ENCODE measurements at regions not wholly inside any gene's neighbourhood (a gene's known extent, or its start where the extent isn't known, plus 50 kb on each side); places are given as distances from the start of the nearest gene placed in this dataset.

- 88 to 90% methylated on average over 5 of the region's 5 CpGs for WGBS, 2 donors
- intact Hi-C loops (cut with DNase I), result no loop called here
- H3K27ac ChIP-seq (ENCODE audit: low read depth in 1 of 2, low read length in 2 of 2), result no peak overlapping the region
- H3K9me3 ChIP-seq (ENCODE audit: control insufficient read depth, low read length), result peaks cover 7% of the 10 kb centered on the region
- DNase-seq (no peak), ATAC-seq (ENCODE audit: low FRiP score) (no peak)
- no peaks in the 10 kb centered on the region for H3K4me1 ChIP-seq (ENCODE audit: control insufficient read depth in 1 of 2, insufficient read depth in 2 of 2, low read length in 2 of 2)
- H3K27me3 ChIP-seq (ENCODE audit: control insufficient read depth in 1 of 2, insufficient read depth in 2 of 2, low read length in 1 of 2), result peaks cover 0 to under 1% of the 10 kb centered on the region in 2 donors
- H3K36me3 ChIP-seq (ENCODE audit: control insufficient read depth in 1 of 2, insufficient read depth in 2 of 2, low read length in 1 of 2), result no peaks in the 10 kb centered on the region
- no peak overlapping the region for H3K4me3 ChIP-seq (ENCODE audit: low read length in 2 of 2)
Measured at GRCh38 chr10:121005948-121006587, 154.9 kb downstream of the WDR11 start.

GRCh38 chr10:121007264-121007663 lies 156.1 kb downstream of the WDR11 start:
- WGBS, 2 donors, result 85 to 88% methylated on average over 2 of the region's 2 CpGs
- no peak for DNase-seq

GRCh38 chr10:121015916-121016315 lies 164.8 kb downstream of the WDR11 start:
- Histone ChIP-seq H3K4me3 (ENCODE audit: low read length in 2 of 2) (no peak overlapping the region), H3K36me3 (ENCODE audit: control insufficient read depth in 1 of 2, insufficient read depth in 2 of 2, low read length in 1 of 2) (no peaks in the 10 kb centered on the region), H3K27ac (ENCODE audit: low read depth in 1 of 2, low read length in 2 of 2) (no peak overlapping the region), H3K9me3 (ENCODE audit: control insufficient read depth, low read length) (no peaks in the 10 kb centered on the region), H3K27me3 (ENCODE audit: control insufficient read depth in 1 of 2, insufficient read depth in 2 of 2, low read length in 1 of 2) (no peaks in the 10 kb centered on the region), H3K4me1 (ENCODE audit: control insufficient read depth in 1 of 2, insufficient read depth in 2 of 2, low read length in 2 of 2) (no peaks in the 10 kb centered on the region)
- WGBS, 2 donors, result 90% methylated on average over 3 of the region's 3 CpGs
- no peak for ATAC-seq (ENCODE audit: low FRiP score)
- intact Hi-C loops (cut with DNase I), result no loop called here
- no peak for DNase-seq

More at GRCh38 chr10:121007264-121007663, 156.1 kb downstream of the WDR11 start:
- no peaks in the 10 kb centered on the region for H3K27me3 ChIP-seq (ENCODE audit: control insufficient read depth in 1 of 2, insufficient read depth in 2 of 2, low read length in 1 of 2)
- H3K27ac ChIP-seq (ENCODE audit: low read depth in 1 of 2, low read length in 2 of 2), result no peak overlapping the region
- intact Hi-C loops (cut with DNase I), result loop anchor here in 1 of 2 donors (1.0 kb wide), 1 partner anchor 11 kb away; no protein-coding TSS in a partner anchor
- no peaks in the 10 kb centered on the region for H3K36me3 ChIP-seq (ENCODE audit: control insufficient read depth in 1 of 2, insufficient read depth in 2 of 2, low read length in 1 of 2)
- ATAC-seq (ENCODE audit: low FRiP score), result no peak
- no peaks in the 10 kb centered on the region for H3K4me1 ChIP-seq (ENCODE audit: control insufficient read depth in 1 of 2, insufficient read depth in 2 of 2, low read length in 2 of 2)
- H3K9me3 ChIP-seq (ENCODE audit: control insufficient read depth, low read length), result peaks cover 7% of the 10 kb centered on the region
- H3K4me3 ChIP-seq (ENCODE audit: low read length in 2 of 2), result no peak overlapping the region

- H3K27ac ChIP-seq (ENCODE audit: low read depth in 1 of 2, low read length in 2 of 2), result no peak overlapping the region
- no peak for DNase-seq
Measured at GRCh38 chr10:121024905-121025584, 173.9 kb downstream of the WDR11 start.

GRCh38 chr10:121025731-121026130 lies 174.6 kb downstream of the WDR11 start:
- WGBS, 2 donors, result 20 to 45% methylated on average over 3 of the region's 3 CpGs
- H3K36me3 ChIP-seq (ENCODE audit: control insufficient read depth in 1 of 2, insufficient read depth in 2 of 2, low read length in 1 of 2), result no peaks in the 10 kb centered on the region
- ATAC-seq (ENCODE audit: low FRiP score) (no peak), DNase-seq (no peak)
- H3K4me3 ChIP-seq (ENCODE audit: low read length in 2 of 2), result no peak overlapping the region
- peaks cover 1% of the 10 kb centered on the region for H3K9me3 ChIP-seq (ENCODE audit: control insufficient read depth, low read length)
- peaks cover 0 to 1% of the 10 kb centered on the region in 2 donors for H3K27me3 ChIP-seq (ENCODE audit: control insufficient read depth in 1 of 2, insufficient read depth in 2 of 2, low read length in 1 of 2)
- intact Hi-C loops (cut with DNase I), result no loop called here
- H3K27ac ChIP-seq (ENCODE audit: low read depth in 1 of 2, low read length in 2 of 2), result no peak overlapping the region
- no peaks in the 10 kb centered on the region for H3K4me1 ChIP-seq (ENCODE audit: control insufficient read depth in 1 of 2, insufficient read depth in 2 of 2, low read length in 2 of 2)

More at GRCh38 chr10:121024905-121025584, 173.9 kb downstream of the WDR11 start:
- H3K9me3 ChIP-seq (ENCODE audit: control insufficient read depth, low read length), result peaks cover 1% of the 10 kb centered on the region
- intact Hi-C loops (cut with DNase I), result no loop called here
- ATAC-seq (ENCODE audit: low FRiP score), result no peak
- H3K27me3 ChIP-seq (ENCODE audit: control insufficient read depth in 1 of 2, insufficient read depth in 2 of 2, low read length in 1 of 2), result peaks cover 0 to 1% of the 10 kb centered on the region in 2 donors
- no peaks in the 10 kb centered on the region for H3K36me3 ChIP-seq (ENCODE audit: control insufficient read depth in 1 of 2, insufficient read depth in 2 of 2, low read length in 1 of 2)
- WGBS, 2 donors, result 57 to 58% methylated on average over 8 of the region's 8 CpGs
- no peak overlapping the region for H3K4me3 ChIP-seq (ENCODE audit: low read length in 2 of 2)
- H3K4me1 ChIP-seq (ENCODE audit: control insufficient read depth in 1 of 2, insufficient read depth in 2 of 2, low read length in 2 of 2), result no peaks in the 10 kb centered on the region

- peaks cover 0 to 1% of the 10 kb centered on the region in 2 donors for H3K27me3 ChIP-seq (ENCODE audit: control insufficient read depth in 1 of 2, insufficient read depth in 2 of 2, low read length in 1 of 2)
- no peak for ATAC-seq (ENCODE audit: low FRiP score)
- intact Hi-C loops (cut with DNase I), result no loop called here
- no peaks in the 10 kb centered on the region for H3K9me3 ChIP-seq (ENCODE audit: control insufficient read depth, low read length)
- no peak overlapping the region for H3K27ac ChIP-seq (ENCODE audit: low read depth in 1 of 2, low read length in 2 of 2)
- H3K36me3 ChIP-seq (ENCODE audit: control insufficient read depth in 1 of 2, insufficient read depth in 2 of 2, low read length in 1 of 2), result no peaks in the 10 kb centered on the region
- H3K4me1 ChIP-seq (ENCODE audit: control insufficient read depth in 1 of 2, insufficient read depth in 2 of 2, low read length in 2 of 2), result no peaks in the 10 kb centered on the region
- 30 to 43% methylated on average over 4 of the region's 4 CpGs for WGBS, 2 donors
- no peak for DNase-seq
- H3K4me3 ChIP-seq (ENCODE audit: low read length in 2 of 2), result no peak overlapping the region
Measured at GRCh38 chr10:121027371-121027770, 176.2 kb downstream of the WDR11 start.

GRCh38 chr10:121032460-121032859 lies 181.3 kb downstream of the WDR11 start:
- Histone ChIP-seq H3K36me3 (ENCODE audit: control insufficient read depth in 1 of 2, insufficient read depth in 2 of 2, low read length in 1 of 2) (no peaks in the 10 kb centered on the region), H3K27ac (ENCODE audit: low read depth in 1 of 2, low read length in 2 of 2) (no peak overlapping the region), H3K4me1 (ENCODE audit: control insufficient read depth in 1 of 2, insufficient read depth in 2 of 2, low read length in 2 of 2) (no peaks in the 10 kb centered on the region), H3K4me3 (ENCODE audit: low read length in 2 of 2) (no peak overlapping the region), H3K27me3 (ENCODE audit: control insufficient read depth in 1 of 2, insufficient read depth in 2 of 2, low read length in 1 of 2) (no peaks in the 10 kb centered on the region), H3K9me3 (ENCODE audit: control insufficient read depth, low read length) (no peaks in the 10 kb centered on the region)
- no peak for DNase-seq
- no peak for ATAC-seq (ENCODE audit: low FRiP score)
- WGBS, 2 donors, result 70 to 83% methylated on average over 3 of the region's 3 CpGs
- intact Hi-C loops (cut with DNase I), result no loop called here

- Histone ChIP-seq H3K9me3 (ENCODE audit: control insufficient read depth, low read length) (no peaks in the 10 kb centered on the region), H3K4me3 (ENCODE audit: low read length in 2 of 2) (no peak overlapping the region), H3K4me1 (ENCODE audit: control insufficient read depth in 1 of 2, insufficient read depth in 2 of 2, low read length in 2 of 2) (no peaks in the 10 kb centered on the region), H3K27me3 (ENCODE audit: control insufficient read depth in 1 of 2, insufficient read depth in 2 of 2, low read length in 1 of 2) (no peaks in the 10 kb centered on the region), H3K36me3 (ENCODE audit: control insufficient read depth in 1 of 2, insufficient read depth in 2 of 2, low read length in 1 of 2) (no peaks in the 10 kb centered on the region), H3K27ac (ENCODE audit: low read depth in 1 of 2, low read length in 2 of 2) (no peak overlapping the region)
- intact Hi-C loops (cut with DNase I), result no loop called here
- 67 to 72% methylated on average over 3 of the region's 3 CpGs for WGBS, 2 donors
- DNase-seq (no peak), ATAC-seq (ENCODE audit: low FRiP score) (no peak)
Measured at GRCh38 chr10:121033366-121033765, 182.2 kb downstream of the WDR11 start.

GRCh38 chr10:121036431-121036830 lies 185.3 kb downstream of the WDR11 start:
- H3K27me3 ChIP-seq (ENCODE audit: control insufficient read depth in 1 of 2, insufficient read depth in 2 of 2, low read length in 1 of 2), result no peaks in the 10 kb centered on the region
- no peak overlapping the region for H3K27ac ChIP-seq (ENCODE audit: low read depth in 1 of 2, low read length in 2 of 2)
- ATAC-seq (ENCODE audit: low FRiP score), result no peak
- H3K9me3 ChIP-seq (ENCODE audit: control insufficient read depth, low read length), result no peaks in the 10 kb centered on the region
- WGBS, 2 donors, result 15 to 20% methylated on average over 4 of the region's 4 CpGs
- intact Hi-C loops (cut with DNase I), result no loop called here
- H3K4me1 ChIP-seq (ENCODE audit: control insufficient read depth in 1 of 2, insufficient read depth in 2 of 2, low read length in 2 of 2), result no peaks in the 10 kb centered on the region
- DNase-seq, result no peak
- no peaks in the 10 kb centered on the region for H3K36me3 ChIP-seq (ENCODE audit: control insufficient read depth in 1 of 2, insufficient read depth in 2 of 2, low read length in 1 of 2)
- H3K4me3 ChIP-seq (ENCODE audit: low read length in 2 of 2), result no peak overlapping the region

Data from aorta (tissue), 5 donors.